Small intestine (tissue), 7 donors: ENCODE measurements at regions not wholly inside any gene's neighbourhood (a gene's known extent, or its start where the extent isn't known, plus 50 kb on each side); places are given as distances from the start of the nearest gene placed in this dataset.

Experiments used
- DNase-seq, 2 donors: peaks; one replicate each; pipeline versions ENCODE4 v3.0.0 to v3.0.0-alpha.2; 2013
- FAIRE-seq: peaks from 2 replicates; lab custom pipeline; 2012; peaks lifted over from hg19 to GRCh38; lab: Jason Lieb, UNC
- H3K27ac ChIP-seq, 3 donors: one replicate each; pipeline ENCODE4 v1.5.1; 2013; ENCODE audit warnings: low read length in 2 of 3, mild to moderate bottlenecking in 2 of 3, control low read depth in 1 of 3, inconsistent platforms in 1 of 3, low read depth in 1 of 3, moderate library complexity in 1 of 3
- H3K27me3 ChIP-seq, 3 donors: one replicate each; pipeline ENCODE4 v1.6.1; 2013; ENCODE audit warnings: low read length in 3 of 3, inconsistent platforms in 1 of 3; ENCODE audit not compliant: control insufficient read depth in 3 of 3, insufficient read depth in 3 of 3
- H3K36me3 ChIP-seq, 3 donors: one replicate each; pipeline ENCODE4 v1.6.1; 2013; ENCODE audit warnings: low read length in 3 of 3, inconsistent platforms in 1 of 3, low read depth in 1 of 3, mild to moderate bottlenecking in 1 of 3, moderate library complexity in 1 of 3; ENCODE audit not compliant: control insufficient read depth in 3 of 3, insufficient read depth in 2 of 3
- H3K4me1 ChIP-seq, 3 donors: one replicate each; pipeline ENCODE4 v1.6.1; 2013; ENCODE audit warnings: low read length in 2 of 3, inconsistent platforms in 1 of 3, low read depth in 1 of 3, mild to moderate bottlenecking in 1 of 3, moderate library complexity in 1 of 3; ENCODE audit not compliant: control insufficient read depth in 3 of 3, insufficient read depth in 2 of 3
- H3K4me3 ChIP-seq, 3 donors: one replicate each; pipeline ENCODE4 v1.5.1; 2013; ENCODE audit warnings: low read length in 3 of 3, control low read depth in 1 of 3, inconsistent platforms in 1 of 3, low read depth in 1 of 3, mild to moderate bottlenecking in 1 of 3, moderate library complexity in 1 of 3
- H3K9me3 ChIP-seq, 2 donors: one replicate each; pipeline ENCODE4 v1.6.1; 2013; ENCODE audit warnings: low read depth in 1 of 2, low read length in 1 of 2; ENCODE audit not compliant: control insufficient read depth in 2 of 2, insufficient read depth in 1 of 2
- WGBS, 3 donors: extraction: QIAGEN DNeasy Blood & Tissue Kit; methylation state at CpG; one replicate each; pipeline ENCODE4 v1.1.7; 2013; 5-methylcytosine and 5-hydroxymethylcytosine counted together
- donor health status: healthy with polysubstance abuse.
- donor health status: control.
- donor health status: control.
- donor health status: Bipolar disorder and iron deficiency.
- donor health status: healthy.

DNA sequence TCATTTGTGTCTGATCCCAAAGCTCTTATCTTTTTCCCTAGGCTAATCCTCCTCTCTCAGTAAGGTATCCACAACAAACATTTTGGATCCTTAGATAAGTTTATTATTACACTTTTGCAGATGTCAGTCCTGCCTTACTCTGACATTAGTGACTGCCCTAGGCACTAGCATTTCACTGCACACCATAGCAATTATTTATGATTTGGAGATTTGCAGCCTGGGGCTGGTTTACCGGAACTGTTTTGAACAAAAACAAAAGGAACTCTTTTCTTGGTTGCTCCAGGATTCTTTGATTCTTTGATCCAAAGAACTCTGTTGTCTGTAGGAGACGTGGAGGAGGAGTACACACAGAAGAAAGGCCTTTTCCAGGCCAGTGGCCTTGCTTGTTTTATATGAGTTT lies 80.4 kb downstream of the EDNRB start:
- Histone ChIP-seq H3K4me1 (no peaks in the 10 kb centered on the region), H3K27ac (no peak overlapping the region), H3K9me3 (no peaks in the 10 kb centered on the region), H3K27me3 (no peaks in the 10 kb centered on the region), H3K36me3 (no peaks in the 10 kb centered on the region), H3K4me3 (no peak overlapping the region)
- FAIRE-seq (no peak), DNase-seq (no peak)
- 61 to 71% (median 68%) methylated on average over 2 of the region's 2 CpGs for WGBS, 3 donors

DNA sequence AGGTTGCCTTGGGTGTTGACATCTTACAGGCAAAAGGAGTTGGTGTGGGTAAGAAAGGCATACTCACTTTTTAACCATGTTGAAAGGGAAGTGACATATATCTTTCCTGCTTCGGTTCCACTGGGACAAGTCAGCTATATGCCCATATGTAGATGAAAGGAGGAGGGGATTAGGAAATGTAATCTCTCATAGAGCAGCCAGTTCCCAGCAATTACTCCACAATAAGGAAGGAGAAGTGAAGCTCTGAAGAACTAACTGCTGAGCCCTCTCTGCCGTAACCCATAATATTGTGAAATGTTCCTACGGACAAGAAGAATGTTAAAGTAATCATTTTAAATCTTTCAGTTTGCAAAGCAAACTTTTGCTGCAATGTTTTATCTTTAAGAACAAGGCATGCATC lies 82.2 kb downstream of the EDNRB start:
- DNase-seq (peak in 1 of 2 donors; percentile 18), FAIRE-seq (no peak)
- no peaks in the 10 kb centered on the region for H3K36me3 ChIP-seq
- H3K27me3 ChIP-seq, result no peaks in the 10 kb centered on the region
- H3K4me1 ChIP-seq, result no peaks in the 10 kb centered on the region
- H3K27ac ChIP-seq, result peak overlapping the region in 2 of 3 donors; percentile 18 to 80
- WGBS, 3 donors, result 66 to 77% (median 74%) methylated on average over 3 of the region's 3 CpGs
- H3K9me3 ChIP-seq, result no peaks in the 10 kb centered on the region
- H3K4me3 ChIP-seq, result no peak overlapping the region

- no peaks in the 10 kb centered on the region for H3K36me3 ChIP-seq
Observed at GRCh38 chr13:77833331-77833863, 85.2 kb downstream of the EDNRB start.

DNA sequence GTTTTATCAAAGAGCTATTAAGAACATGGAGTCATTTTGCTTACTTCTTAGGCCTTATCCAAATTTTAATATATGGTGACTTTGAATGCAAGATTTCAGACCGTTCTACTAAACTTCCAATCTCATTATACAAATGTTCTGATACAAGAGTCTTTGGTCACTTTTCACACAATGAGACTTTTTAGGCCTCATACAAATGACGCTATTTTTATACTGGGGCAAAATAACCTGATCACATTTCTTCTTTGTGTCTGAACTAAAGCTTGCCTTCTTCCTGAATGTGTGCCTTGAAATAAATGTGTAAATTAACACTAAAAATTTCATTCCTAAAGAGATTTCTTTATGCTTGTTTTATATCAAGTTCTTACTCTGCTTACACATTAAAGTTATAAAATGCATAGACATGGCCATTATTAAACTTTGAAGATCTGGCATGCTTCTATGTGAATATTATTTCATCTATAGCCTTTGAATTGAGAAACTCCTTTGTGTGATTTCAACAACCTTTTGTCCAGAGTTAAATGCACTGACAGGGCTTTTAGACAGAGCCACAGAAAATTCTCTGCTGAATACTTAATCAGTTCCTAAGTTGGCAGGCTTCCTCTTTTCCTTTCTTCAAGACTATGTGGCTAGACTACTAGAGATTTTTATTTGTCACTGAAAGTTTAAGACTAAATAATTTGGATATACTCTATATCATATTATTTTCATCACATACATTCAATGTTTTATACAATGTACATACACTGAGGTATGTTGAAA lies 86.1 kb downstream of the EDNRB start:
- Histone ChIP-seq H3K4me3 (no peak overlapping the region), H3K36me3 (no peaks in the 10 kb centered on the region), H3K27me3 (no peaks in the 10 kb centered on the region), H3K27ac (no peak overlapping the region), H3K4me1 (no peaks in the 10 kb centered on the region), H3K9me3 (no peaks in the 10 kb centered on the region)
- no peak for DNase-seq
- 84 to 87% (median 87%) methylated on average over 2 of the region's 2 CpGs for WGBS, 3 donors
- FAIRE-seq, result no peak

More at GRCh38 chr13:77833331-77833863, 85.2 kb downstream of the EDNRB start:
- 47 to 73% (median 68%) methylated on average over 2 of the region's 2 CpGs for WGBS, 3 donors
- H3K4me1 ChIP-seq, result no peaks in the 10 kb centered on the region
- H3K27me3 ChIP-seq, result no peaks in the 10 kb centered on the region
- FAIRE-seq (no peak), DNase-seq (peak; percentile 1 to 23)
- peak overlapping the region in 1 of 3 donors; percentile 54 for H3K27ac ChIP-seq
- no peak overlapping the region for H3K4me3 ChIP-seq
- no peaks in the 10 kb centered on the region for H3K9me3 ChIP-seq

DNA sequence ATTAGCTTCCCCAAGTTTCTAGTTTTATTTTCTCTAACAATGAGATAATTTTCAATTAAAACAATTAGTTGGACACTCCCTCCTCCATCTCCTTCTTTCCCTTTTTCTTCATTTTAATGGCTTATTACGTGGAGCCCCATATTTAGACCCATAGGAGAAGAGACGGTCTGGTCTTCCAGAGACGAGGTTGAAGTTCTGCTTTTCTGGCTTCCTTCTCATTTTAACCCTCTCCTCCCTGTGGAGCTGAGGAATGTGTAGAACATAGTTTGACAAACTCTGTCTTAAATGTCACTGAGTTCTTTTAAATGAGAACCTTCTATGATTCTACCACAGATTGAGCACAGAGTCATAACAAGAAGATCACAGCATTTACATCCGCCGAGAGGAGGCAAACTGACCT lies 86.8 kb downstream of the EDNRB start:
- FAIRE-seq, result no peak
- H3K27ac ChIP-seq, result no peak overlapping the region
- 63 to 79% (median 65%) methylated on average over 5 of the region's 5 CpGs for WGBS, 3 donors

GRCh38 chr13:77829963-77830362 lies 88.7 kb downstream of the EDNRB start:
- Histone ChIP-seq H3K4me3 (no peak overlapping the region), H3K27ac (no peak overlapping the region), H3K4me1 (no peaks in the 10 kb centered on the region), H3K27me3 (no peaks in the 10 kb centered on the region), H3K9me3 (no peaks in the 10 kb centered on the region), H3K36me3 (no peaks in the 10 kb centered on the region)
- FAIRE-seq (no peak), DNase-seq (no peak)

More for the DNA sequence above, 86.8 kb downstream of the EDNRB start:
- Histone ChIP-seq H3K4me1 (no peaks in the 10 kb centered on the region), H3K9me3 (no peaks in the 10 kb centered on the region), H3K4me3 (no peak overlapping the region), H3K36me3 (no peaks in the 10 kb centered on the region), H3K27me3 (no peaks in the 10 kb centered on the region)
- no peak for DNase-seq

DNA sequence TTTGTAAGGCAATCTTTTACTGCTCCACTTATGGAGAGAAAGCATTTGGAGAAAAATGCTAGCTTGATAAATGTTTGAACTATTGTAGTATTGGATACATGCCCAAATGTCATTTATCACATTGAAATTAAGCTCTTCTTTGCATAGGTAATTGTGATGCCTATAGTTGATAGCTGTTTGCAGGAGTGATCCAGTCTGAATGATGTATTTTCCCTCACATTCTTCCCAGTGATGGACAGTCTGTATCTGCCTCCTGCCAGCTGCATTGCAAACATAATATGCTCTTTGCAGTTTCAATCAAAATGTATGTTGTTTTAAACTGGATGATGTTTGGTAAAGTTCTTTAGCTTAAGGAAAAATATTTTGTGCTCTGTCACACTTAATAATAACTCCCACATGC lies 89.8 kb downstream of the EDNRB start:
- H3K36me3 ChIP-seq, result no peaks in the 10 kb centered on the region
- FAIRE-seq, result no peak
- H3K4me1 ChIP-seq, result no peaks in the 10 kb centered on the region

GRCh38 chr13:77827332-77827731 lies 91.3 kb downstream of the EDNRB start:
- Histone ChIP-seq H3K36me3 (no peaks in the 10 kb centered on the region), H3K27ac (no peak overlapping the region), H3K4me1 (no peaks in the 10 kb centered on the region), H3K27me3 (no peaks in the 10 kb centered on the region), H3K4me3 (no peak overlapping the region), H3K9me3 (no peaks in the 10 kb centered on the region)
- no peak for FAIRE-seq
- 66 to 82% (median 82%) methylated on average over 5 of the region's 5 CpGs for WGBS, 3 donors
- DNase-seq, result no peak

More for the DNA sequence above, 89.8 kb downstream of the EDNRB start:
- Histone ChIP-seq H3K9me3 (no peaks in the 10 kb centered on the region), H3K4me3 (no peak overlapping the region), H3K27me3 (no peaks in the 10 kb centered on the region), H3K27ac (no peak overlapping the region)
- DNase-seq, result no peak
